ENCODE measurements at regions not wholly inside any gene's neighbourhood (a gene's known extent, or its start where the extent isn't known, plus 50 kb on each side); places are given as distances from the start of the nearest gene placed in this dataset.

DNA sequence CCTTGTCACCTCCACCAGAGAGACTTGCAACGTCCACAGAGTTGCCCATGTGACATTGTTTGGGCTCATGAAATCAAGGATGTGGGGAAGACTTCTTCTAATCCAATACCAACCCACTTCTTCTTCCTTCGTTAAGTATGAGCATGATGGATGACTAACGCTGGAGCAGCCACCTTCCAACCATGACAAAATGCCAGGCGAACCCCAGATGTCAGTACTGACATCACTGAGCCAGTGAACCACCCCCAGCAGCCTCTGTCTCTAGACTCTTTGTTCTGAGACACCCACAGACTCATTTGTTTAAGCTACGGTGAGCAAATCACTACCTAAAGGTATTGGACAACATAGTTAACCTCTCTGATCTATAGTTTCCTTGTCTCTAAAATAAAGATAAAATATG is 123.7 kb downstream of the GRIN2B start:
- TF ChIP-seq, protein P1, sequence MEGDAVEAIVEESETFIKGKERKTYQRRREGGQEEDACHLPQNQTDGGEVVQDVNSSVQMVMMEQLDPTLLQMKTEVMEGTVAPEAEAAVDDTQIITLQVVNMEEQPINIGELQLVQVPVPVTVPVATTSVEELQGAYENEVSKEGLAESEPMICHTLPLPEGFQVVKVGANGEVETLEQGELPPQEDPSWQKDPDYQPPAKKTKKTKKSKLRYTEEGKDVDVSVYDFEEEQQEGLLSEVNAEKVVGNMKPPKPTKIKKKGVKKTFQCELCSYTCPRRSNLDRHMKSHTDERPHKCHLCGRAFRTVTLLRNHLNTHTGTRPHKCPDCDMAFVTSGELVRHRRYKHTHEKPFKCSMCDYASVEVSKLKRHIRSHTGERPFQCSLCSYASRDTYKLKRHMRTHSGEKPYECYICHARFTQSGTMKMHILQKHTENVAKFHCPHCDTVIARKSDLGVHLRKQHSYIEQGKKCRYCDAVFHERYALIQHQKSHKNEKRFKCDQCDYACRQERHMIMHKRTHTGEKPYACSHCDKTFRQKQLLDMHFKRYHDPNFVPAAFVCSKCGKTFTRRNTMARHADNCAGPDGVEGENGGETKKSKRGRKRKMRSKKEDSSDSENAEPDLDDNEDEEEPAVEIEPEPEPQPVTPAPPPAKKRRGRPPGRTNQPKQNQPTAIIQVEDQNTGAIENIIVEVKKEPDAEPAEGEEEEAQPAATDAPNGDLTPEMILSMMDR (conservative IDR thresholded peaks at IDR 0.05; ENCODE audit: low read depth, low read length), result no peak
- no peak for TF ChIP-seq EZH2phosphoT487 (IDR thresholded peaks at IDR 0.05; ENCODE audit: borderline replicate concordance, low read length)
